Peyer's patch (tissue), 4 donors: ENCODE measurements at regions not wholly inside any gene's neighbourhood (a gene's known extent, or its start where the extent isn't known, plus 50 kb on each side); places are given as distances from the start of the nearest gene placed in this dataset.

ENCODE experiments used
- DNase-seq, 3 donors: peaks; one replicate each; pipeline ENCODE4 v3.0.0-alpha.2; 2017 to 2019
- H3K27ac ChIP-seq, 4 donors: fragments of 200-600 bp; sonication (generic); one replicate each; pipeline ENCODE4 v1.5.1; 2016 to 2019
- H3K27me3 ChIP-seq, 2 donors: fragments of 200-600 bp; sonication (generic); one replicate each; pipeline ENCODE4 v1.5.1; 2019
- H3K36me3 ChIP-seq, 3 donors: fragments of 200-600 bp; sonication (generic); one replicate each; pipeline ENCODE4 v1.5.1; 2016 to 2019
- H3K4me1 ChIP-seq, 4 donors: fragments of 200-600 bp; sonication (generic); one replicate each; pipeline ENCODE4 v1.5.1; 2016 to 2019
- H3K4me3 ChIP-seq, 4 donors: fragments of 200-600 bp; sonication (generic); 1 replicate in 3 of 4; 2 replicates in 1 of 4; pipeline ENCODE4 v1.5.1; 2016 to 2019; ENCODE audit warnings: mild to moderate bottlenecking in 1 of 4
- H3K9me3 ChIP-seq, 4 donors: fragments of 200-600 bp; sonication (generic); one replicate each; pipeline ENCODE4 v1.5.1; 2016 to 2019; ENCODE audit warnings: mild to moderate bottlenecking in 1 of 4
- POLR2A ChIP-seq, 2 donors: fragments of 450-650 bp; IDR thresholded peaks; one replicate each; pipeline ENCODE4 v1.5.1; 2017; ENCODE audit warnings: antibody characterized with exemption in 2 of 2, mild to moderate bottlenecking in 2 of 2, moderate library complexity in 2 of 2
- TF ChIP-seq, protein P1 (sequence below), 6 experiments: fragments of 450-650 bp in 4 of 6; fragments of 200-600 bp in 2 of 6; sonication (generic) in 1 of 6; IDR thresholded peaks; one replicate each; pipeline ENCODE4 v1.5.1; 2017 to 2019; ENCODE audit warnings: antibody characterized with exemption in 6 of 6, mild to moderate bottlenecking in 3 of 6, moderate library complexity in 1 of 6

DNA sequence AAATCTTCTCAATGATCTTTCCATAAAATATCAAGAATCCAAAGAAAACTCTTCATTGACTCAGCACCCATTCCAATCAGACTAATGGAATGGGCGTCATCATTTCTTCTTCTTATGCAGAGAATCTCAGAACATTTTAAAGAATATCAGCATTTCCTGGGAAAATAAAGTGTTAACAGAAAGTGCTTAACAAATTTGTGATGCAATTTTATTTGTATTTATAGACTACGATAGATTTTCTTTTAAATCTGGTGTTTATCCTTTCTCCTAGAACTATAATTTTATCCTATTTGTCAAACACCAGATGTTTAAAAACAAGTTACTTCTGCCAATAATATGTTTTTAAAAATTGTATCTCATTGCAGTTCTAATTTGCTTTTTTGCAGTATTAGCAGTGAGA, 330.7 kb downstream of the COL12A1 start:
- Histone ChIP-seq H3K36me3 (no peaks in the 10 kb centered on the region), H3K4me1 (no peaks in the 10 kb centered on the region), H3K4me3 (no peak overlapping the region), H3K27ac (no peak overlapping the region), H3K27me3 (no peaks in the 10 kb centered on the region), H3K9me3 (no peaks in the 10 kb centered on the region)
- TF ChIP-seq, protein P1, sequence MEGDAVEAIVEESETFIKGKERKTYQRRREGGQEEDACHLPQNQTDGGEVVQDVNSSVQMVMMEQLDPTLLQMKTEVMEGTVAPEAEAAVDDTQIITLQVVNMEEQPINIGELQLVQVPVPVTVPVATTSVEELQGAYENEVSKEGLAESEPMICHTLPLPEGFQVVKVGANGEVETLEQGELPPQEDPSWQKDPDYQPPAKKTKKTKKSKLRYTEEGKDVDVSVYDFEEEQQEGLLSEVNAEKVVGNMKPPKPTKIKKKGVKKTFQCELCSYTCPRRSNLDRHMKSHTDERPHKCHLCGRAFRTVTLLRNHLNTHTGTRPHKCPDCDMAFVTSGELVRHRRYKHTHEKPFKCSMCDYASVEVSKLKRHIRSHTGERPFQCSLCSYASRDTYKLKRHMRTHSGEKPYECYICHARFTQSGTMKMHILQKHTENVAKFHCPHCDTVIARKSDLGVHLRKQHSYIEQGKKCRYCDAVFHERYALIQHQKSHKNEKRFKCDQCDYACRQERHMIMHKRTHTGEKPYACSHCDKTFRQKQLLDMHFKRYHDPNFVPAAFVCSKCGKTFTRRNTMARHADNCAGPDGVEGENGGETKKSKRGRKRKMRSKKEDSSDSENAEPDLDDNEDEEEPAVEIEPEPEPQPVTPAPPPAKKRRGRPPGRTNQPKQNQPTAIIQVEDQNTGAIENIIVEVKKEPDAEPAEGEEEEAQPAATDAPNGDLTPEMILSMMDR (IDR thresholded peaks at IDR 0.05), result no peak
- TF ChIP-seq POLR2A (IDR thresholded peaks at IDR 0.05), result no peak
- DNase-seq, result no peak

DNA sequence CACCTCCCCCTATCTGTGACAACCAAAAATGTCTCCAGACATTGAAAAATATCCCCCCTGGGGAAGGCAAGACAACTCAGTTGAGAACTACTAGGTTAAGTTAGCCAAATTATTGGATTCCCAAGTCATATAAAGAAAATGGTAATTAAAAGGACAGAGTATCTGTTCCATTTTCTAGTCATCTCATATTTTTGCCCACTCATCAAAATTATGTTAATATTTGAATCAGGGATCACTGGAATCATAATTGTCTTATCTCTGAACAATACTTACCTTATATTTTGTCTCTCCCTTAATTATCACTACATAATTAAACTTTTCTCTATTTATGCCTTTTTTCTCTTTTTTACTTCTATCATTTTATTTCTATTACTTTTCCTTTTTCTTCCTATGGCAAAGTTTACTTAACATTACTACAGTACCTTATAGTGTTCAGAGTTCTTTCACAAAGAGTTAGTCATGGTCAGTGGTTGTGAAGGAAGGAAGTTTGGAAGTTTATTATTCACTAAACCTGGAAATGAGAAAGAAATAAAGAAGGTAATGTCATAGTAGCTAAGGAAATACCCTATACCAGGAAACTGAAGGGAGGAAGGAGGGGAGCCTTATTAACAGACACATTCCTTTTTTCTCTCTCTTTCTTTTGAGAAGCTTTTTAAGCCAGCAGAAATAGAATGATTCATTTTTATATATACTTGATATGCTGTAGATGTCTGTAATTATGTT, 332.9 kb downstream of the COL12A1 start:
- no peak overlapping the region for H3K4me3 ChIP-seq
- H3K36me3 ChIP-seq, result no peaks in the 10 kb centered on the region
- no peaks in the 10 kb centered on the region for H3K27me3 ChIP-seq
- no peak overlapping the region for H3K27ac ChIP-seq
- DNase-seq, result no peak
- no peaks in the 10 kb centered on the region for H3K4me1 ChIP-seq
- H3K9me3 ChIP-seq, result no peaks in the 10 kb centered on the region
- TF ChIP-seq, protein P1 (IDR thresholded peaks at IDR 0.05), result no peak
- no peak for TF ChIP-seq POLR2A (IDR thresholded peaks at IDR 0.05)

DNA sequence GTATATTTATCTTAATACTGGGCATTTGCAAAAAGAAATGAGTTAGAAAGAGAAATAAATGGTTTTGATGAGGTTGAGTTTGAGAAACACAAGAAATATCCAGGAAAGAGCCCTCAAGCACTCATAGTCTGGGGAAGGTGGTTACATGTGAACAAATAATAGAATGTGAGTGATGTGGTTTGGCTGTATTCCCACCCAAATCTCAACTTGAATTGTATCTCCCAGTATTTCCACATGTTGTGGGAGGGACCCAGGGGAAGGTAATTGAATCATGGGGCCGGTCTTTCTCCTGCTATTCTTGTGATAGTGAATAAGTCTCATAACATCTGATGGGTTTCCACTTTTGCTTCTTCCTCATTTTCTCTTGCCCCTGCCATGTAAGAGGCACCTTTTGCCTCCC, 334.1 kb downstream of the COL12A1 start:
- no peaks in the 10 kb centered on the region for H3K4me1 ChIP-seq
- no peaks in the 10 kb centered on the region for H3K36me3 ChIP-seq
- no peak overlapping the region for H3K27ac ChIP-seq
- no peak for DNase-seq
- TF ChIP-seq POLR2A (IDR thresholded peaks at IDR 0.05), result no peak
- TF ChIP-seq, protein P1 (IDR thresholded peaks at IDR 0.05), result no peak
- no peak overlapping the region for H3K4me3 ChIP-seq
- H3K9me3 ChIP-seq, result no peaks in the 10 kb centered on the region
- H3K27me3 ChIP-seq, result no peaks in the 10 kb centered on the region

DNA sequence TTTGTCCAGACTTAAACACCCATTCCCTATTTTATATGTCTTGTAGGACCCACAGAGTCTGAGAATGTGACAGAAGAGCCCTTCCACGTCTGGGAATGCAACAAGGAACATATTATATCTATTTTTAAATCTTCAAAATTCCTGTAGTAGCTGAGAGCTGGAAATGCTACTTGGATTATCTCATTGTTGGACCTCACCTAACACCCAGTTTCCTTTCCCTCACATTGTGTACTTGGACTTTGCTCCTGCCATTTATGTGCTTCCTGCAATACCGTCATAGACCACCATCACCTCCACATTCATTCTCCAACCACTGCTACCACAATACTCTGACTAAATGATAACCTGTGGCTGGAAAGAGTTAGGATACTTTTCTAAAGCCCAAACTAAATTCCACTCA, 335.4 kb downstream of the COL12A1 start:
- H3K27me3 ChIP-seq, result no peaks in the 10 kb centered on the region
- H3K9me3 ChIP-seq, result no peaks in the 10 kb centered on the region
- no peak for TF ChIP-seq POLR2A (IDR thresholded peaks at IDR 0.05)
- TF ChIP-seq, protein P1 (IDR thresholded peaks at IDR 0.05), result peak in 1 of 6 experiments; percentile 26
- no peaks in the 10 kb centered on the region for H3K36me3 ChIP-seq
- H3K4me3 ChIP-seq, result no peak overlapping the region
- no peak overlapping the region for H3K27ac ChIP-seq
- DNase-seq, result no peak
- H3K4me1 ChIP-seq, result no peaks in the 10 kb centered on the region

DNA sequence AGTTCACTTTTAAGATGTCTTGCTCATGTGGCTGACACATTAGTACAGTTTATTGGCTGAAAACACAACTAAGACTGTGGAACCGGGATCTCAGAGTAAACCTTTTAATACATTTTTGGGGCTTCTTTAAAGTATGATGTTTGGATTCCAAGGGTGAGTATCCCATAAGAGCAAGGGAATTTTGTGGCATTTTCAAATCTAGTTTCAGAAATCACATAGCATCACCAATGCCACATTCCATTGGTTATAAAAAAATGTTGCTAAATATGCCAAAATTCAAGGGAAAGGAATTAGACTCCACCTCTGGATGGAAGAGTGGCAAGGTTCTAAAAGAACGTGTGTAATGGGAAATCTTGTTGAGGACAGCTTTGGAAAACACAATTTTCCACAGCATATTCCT, 338.6 kb downstream of the COL12A1 start:
- TF ChIP-seq, protein P1 (IDR thresholded peaks at IDR 0.05), result no peak
- TF ChIP-seq POLR2A (IDR thresholded peaks at IDR 0.05), result no peak
- Histone ChIP-seq H3K27ac (no peak overlapping the region), H3K4me1 (no peaks in the 10 kb centered on the region), H3K9me3 (no peaks in the 10 kb centered on the region), H3K36me3 (no peaks in the 10 kb centered on the region), H3K27me3 (no peaks in the 10 kb centered on the region), H3K4me3 (no peak overlapping the region)
- DNase-seq, result no peak

DNA sequence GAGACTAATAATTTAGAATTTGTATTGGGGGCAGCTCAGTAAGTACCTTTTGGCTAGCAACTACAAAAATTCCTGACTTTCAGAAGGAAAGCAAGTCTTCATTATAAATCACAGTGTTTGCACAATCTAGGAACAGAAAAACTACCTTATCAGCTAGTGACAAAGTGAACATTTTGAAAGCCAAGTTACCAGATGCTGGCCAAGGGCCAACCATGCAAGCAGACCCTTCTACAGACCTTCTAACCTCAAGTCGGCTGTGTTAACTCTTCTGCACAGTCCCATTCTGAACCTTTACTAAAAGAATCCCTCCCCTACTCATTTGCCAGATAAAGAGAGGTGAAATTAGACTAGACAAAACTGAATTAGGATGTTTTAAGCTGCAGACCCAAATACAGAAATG, 341.9 kb downstream of the COL12A1 start:
- TF ChIP-seq, protein P1 (IDR thresholded peaks at IDR 0.05), result no peak
- TF ChIP-seq POLR2A (IDR thresholded peaks at IDR 0.05), result no peak
- H3K4me3 ChIP-seq, result no peak overlapping the region
- no peaks in the 10 kb centered on the region for H3K27me3 ChIP-seq
- no peaks in the 10 kb centered on the region for H3K4me1 ChIP-seq
- no peaks in the 10 kb centered on the region for H3K9me3 ChIP-seq
- H3K27ac ChIP-seq, result no peak overlapping the region
- no peak for DNase-seq
- H3K36me3 ChIP-seq, result no peaks in the 10 kb centered on the region
